HG03135 (cell line): ENCODE measurements at regions not wholly inside any gene's neighbourhood (a gene's known extent, or its start where the extent isn't known, plus 50 kb on each side); places are given as distances from the start of the nearest gene placed in this dataset.

ENCODE experiments used
- ATAC-seq: cut with Tn5 transposase; IDR thresholded peaks from one replicate; pipeline ENCODE4 v1.9.1; 2021; ENCODE audit warnings: mild to moderate bottlenecking, moderate library complexity; ENCODE audit not compliant: unreplicated experiment

GRCh38 chr9:29838491-29839020 lies 2265.3 kb upstream of the C9orf72 start:
- ATAC-seq, result no peak

GRCh38 chr9:29844251-29844650 lies 2271.0 kb upstream of the C9orf72 start:
- no peak for ATAC-seq

- no peak for ATAC-seq
These were observed 2277.4 kb upstream of the C9orf72 start for GRCh38 chr9:29850664-29851063.

GRCh38 chr9:29861803-29862202 lies 2288.5 kb upstream of the C9orf72 start:
- no peak for ATAC-seq

- ATAC-seq, result no peak
These were observed 2292.6 kb upstream of the C9orf72 start for GRCh38 chr9:29865764-29866313.

- no peak for ATAC-seq
These were observed 2293.3 kb upstream of the C9orf72 start for GRCh38 chr9:29866556-29866955.

GRCh38 chr9:29873579-29873978 lies 2300.3 kb upstream of the C9orf72 start:
- no peak for ATAC-seq

- ATAC-seq, result no peak
These were observed 2302.3 kb upstream of the C9orf72 start for GRCh38 chr9:29875547-29875946.

- ATAC-seq, result no peak
These were observed 2309.5 kb upstream of the C9orf72 start for GRCh38 chr9:29882767-29883166.

GRCh38 chr9:29906065-29906464 lies 2332.8 kb upstream of the C9orf72 start:
- ATAC-seq, result no peak

GRCh38 chr9:29928072-29928471 lies 2354.8 kb upstream of the C9orf72 start:
- no peak for ATAC-seq

- no peak for ATAC-seq
These were observed 2366.3 kb upstream of the C9orf72 start for GRCh38 chr9:29939559-29939958.

- no peak for ATAC-seq
These were observed 2371.7 kb upstream of the C9orf72 start for GRCh38 chr9:29945012-29945411.

- ATAC-seq, result no peak
These were observed 2385.2 kb upstream of the C9orf72 start for GRCh38 chr9:29958469-29958868.

- no peak for ATAC-seq
These were observed 2392.6 kb upstream of the C9orf72 start for GRCh38 chr9:29965834-29966233.

GRCh38 chr9:29966247-29966646 lies 2393.0 kb upstream of the C9orf72 start:
- no peak for ATAC-seq

GRCh38 chr9:29968831-29969230 lies 2395.6 kb upstream of the C9orf72 start:
- no peak for ATAC-seq

- no peak for ATAC-seq
These were observed 2396.1 kb upstream of the C9orf72 start for GRCh38 chr9:29969408-29969807.

GRCh38 chr9:29969856-29970647 lies 2396.8 kb upstream of the C9orf72 start:
- no peak for ATAC-seq

GRCh38 chr9:29974197-29974596 lies 2400.9 kb upstream of the C9orf72 start:
- ATAC-seq, result no peak

GRCh38 chr9:29976981-29977380 lies 2403.7 kb upstream of the C9orf72 start:
- no peak for ATAC-seq

GRCh38 chr9:29981013-29981412 lies 2403.4 kb upstream of the ACO1 start:
- ATAC-seq, result no peak
